Stomach (tissue), 8 donors: ENCODE measurements at regions not wholly inside any gene's neighbourhood (a gene's known extent, or its start where the extent isn't known, plus 50 kb on each side); places are given as distances from the start of the nearest gene placed in this dataset.

Source experiments
- DNase-seq, 2 donors: peaks; one replicate each; pipeline versions ENCODE4 v3.0.0 to v3.0.0-alpha.2; 2013 to 2019
- H3K27ac ChIP-seq, 5 donors: fragments of 200-600 bp in 4 of 5; sonication (generic) in 4 of 5; one replicate each; pipeline ENCODE4 v1.5.1; 2013 to 2019; ENCODE audit warnings: mild to moderate bottlenecking in 1 of 5, moderate library complexity in 1 of 5
- H3K27me3 ChIP-seq, 3 donors: fragments of 200-600 bp; sonication (generic); one replicate each; pipeline ENCODE4 v1.5.1; 2017 to 2019; ENCODE audit warnings: mixed run types in 1 of 3
- H3K36me3 ChIP-seq, 4 donors: fragments of 200-600 bp; sonication (generic); 1 replicate in 3 of 4; 2 replicates in 1 of 4; pipeline ENCODE4 v1.5.1; 2016 to 2019
- H3K4me1 ChIP-seq, 4 donors: fragments of 200-600 bp; sonication (generic); one replicate each; pipeline ENCODE4 v1.5.1; 2016 to 2019
- H3K4me3 ChIP-seq, 4 donors: fragments of 200-600 bp; sonication (generic) in 3 of 4; one replicate each; pipeline ENCODE4 v1.5.1; 2016 to 2019; ENCODE audit warnings: mild to moderate bottlenecking in 1 of 4
- H3K9me3 ChIP-seq, 4 donors: fragments of 200-600 bp; sonication (generic); one replicate each; pipeline ENCODE4 v1.5.1; 2016 to 2019
- EP300 ChIP-seq: sonication (generic); formaldehyde crosslinking; IDR thresholded peaks from one replicate; pipeline ENCODE4 v1.6.1; 2017; ENCODE audit warnings: antibody characterized with exemption
- POLR2A ChIP-seq, 4 donors: fragments of 450-650 bp; IDR thresholded peaks; one replicate each; pipeline ENCODE4 v1.6.1; 2016; ENCODE audit warnings: antibody characterized with exemption in 4 of 4, control low read depth in 2 of 4, mild to moderate bottlenecking in 1 of 4, moderate library complexity in 1 of 4
- POLR2AphosphoS5 ChIP-seq, 3 donors: sonication (generic); formaldehyde crosslinking; IDR thresholded peaks; one replicate each; pipeline ENCODE4 v1.6.1; 2016; ENCODE audit warnings: antibody characterized with exemption in 3 of 3
- WGBS, 5 donors: extraction: QIAGEN DNeasy Blood & Tissue Kit in 3 of 5; methylation state at CpG; one replicate each; pipeline versions ENCODE4 v1.1.5 to v1.1.7; 2013 to 2018; 5-methylcytosine and 5-hydroxymethylcytosine counted together
- intact Hi-C: fragments of 100-400 bp; cut with DNase I; formaldehyde crosslinking; loops from one replicate; pipeline ENCODE4 v1.15.1; 2023; ENCODE audit warnings: low total_unique reads
- TF ChIP-seq, protein P1 (sequence below), 7 experiments: fragments of 450-650 bp in 4 of 7; fragments of 200-600 bp in 3 of 7; sonication (generic) in 3 of 7; IDR thresholded peaks; one replicate each; pipeline ENCODE4 v1.5.1; 2016 to 2019; ENCODE audit warnings: antibody characterized with exemption in 7 of 7, control low read depth in 2 of 7, mild to moderate bottlenecking in 1 of 7
- donor health status: healthy with polysubstance abuse.
- donor health status: Bipolar disorder and iron deficiency.
- donor health status: healthy.

DNA sequence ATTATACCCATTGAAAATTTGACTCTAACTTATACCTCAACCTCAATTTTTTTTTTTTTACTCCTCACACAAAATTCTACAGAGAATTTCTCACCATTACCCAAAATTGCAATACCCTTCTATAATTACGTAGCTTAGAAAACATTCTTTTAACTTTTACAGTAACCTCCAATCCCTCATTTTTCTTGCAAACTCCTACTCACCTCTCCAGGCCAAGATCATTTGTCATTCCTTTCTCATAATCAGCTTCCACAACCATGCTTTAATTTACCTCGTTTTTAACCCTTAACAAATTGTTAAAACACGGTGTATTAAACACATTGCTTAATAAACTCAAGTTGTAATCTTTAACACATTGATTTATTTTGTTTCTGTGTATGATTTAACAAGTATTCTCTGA is 289.7 kb upstream of the TRAM1L1 start:
- TF ChIP-seq, protein P1, sequence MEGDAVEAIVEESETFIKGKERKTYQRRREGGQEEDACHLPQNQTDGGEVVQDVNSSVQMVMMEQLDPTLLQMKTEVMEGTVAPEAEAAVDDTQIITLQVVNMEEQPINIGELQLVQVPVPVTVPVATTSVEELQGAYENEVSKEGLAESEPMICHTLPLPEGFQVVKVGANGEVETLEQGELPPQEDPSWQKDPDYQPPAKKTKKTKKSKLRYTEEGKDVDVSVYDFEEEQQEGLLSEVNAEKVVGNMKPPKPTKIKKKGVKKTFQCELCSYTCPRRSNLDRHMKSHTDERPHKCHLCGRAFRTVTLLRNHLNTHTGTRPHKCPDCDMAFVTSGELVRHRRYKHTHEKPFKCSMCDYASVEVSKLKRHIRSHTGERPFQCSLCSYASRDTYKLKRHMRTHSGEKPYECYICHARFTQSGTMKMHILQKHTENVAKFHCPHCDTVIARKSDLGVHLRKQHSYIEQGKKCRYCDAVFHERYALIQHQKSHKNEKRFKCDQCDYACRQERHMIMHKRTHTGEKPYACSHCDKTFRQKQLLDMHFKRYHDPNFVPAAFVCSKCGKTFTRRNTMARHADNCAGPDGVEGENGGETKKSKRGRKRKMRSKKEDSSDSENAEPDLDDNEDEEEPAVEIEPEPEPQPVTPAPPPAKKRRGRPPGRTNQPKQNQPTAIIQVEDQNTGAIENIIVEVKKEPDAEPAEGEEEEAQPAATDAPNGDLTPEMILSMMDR (IDR thresholded peaks at IDR 0.05) = no peak
- TF ChIP-seq EP300 (no peak), POLR2AphosphoS5 (IDR thresholded peaks at IDR 0.05) (no peak)
- 34 to 46% (median 41%) methylated on average over 3 of the region's 3 CpGs for WGBS, 5 donors
- DNase-seq = no peak
- Histone ChIP-seq H3K27me3 (no peaks in the 10 kb centered on the region), H3K27ac (no peak overlapping the region), H3K36me3 (no peaks in the 10 kb centered on the region), H3K9me3 (no peaks in the 10 kb centered on the region), H3K4me3 (no peak overlapping the region), H3K4me1 (no peaks in the 10 kb centered on the region)
- intact Hi-C loops = no loop called here

DNA sequence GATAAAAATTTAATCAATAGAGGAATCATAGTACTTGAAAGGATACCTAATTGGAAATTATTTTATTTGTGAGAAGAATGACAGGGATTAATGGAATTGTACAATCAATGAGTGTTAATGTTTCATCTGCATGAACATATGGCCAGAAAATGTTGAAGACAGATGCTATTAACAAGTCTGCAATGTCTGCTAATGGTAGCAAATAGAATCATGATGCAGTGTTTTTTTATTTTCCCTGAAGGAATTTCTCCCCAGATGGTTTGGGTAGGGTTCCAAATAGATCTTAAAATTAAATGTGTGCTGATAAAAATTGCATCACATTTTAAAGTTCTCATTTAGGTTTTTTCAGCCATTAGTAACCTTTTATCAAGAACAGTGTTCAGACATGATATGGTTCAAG is 291.3 kb upstream of the TRAM1L1 start:
- H3K27me3 ChIP-seq = no peaks in the 10 kb centered on the region
- H3K4me3 ChIP-seq = no peak overlapping the region
- no peaks in the 10 kb centered on the region for H3K36me3 ChIP-seq
- H3K27ac ChIP-seq = no peak overlapping the region
- no peaks in the 10 kb centered on the region for H3K9me3 ChIP-seq
- no peaks in the 10 kb centered on the region for H3K4me1 ChIP-seq
- intact Hi-C loops = no loop called here
- TF ChIP-seq POLR2A (IDR thresholded peaks at IDR 0.05) (no peak), EP300 (no peak), POLR2AphosphoS5 (IDR thresholded peaks at IDR 0.05) (no peak)
- TF ChIP-seq, protein P1 (IDR thresholded peaks at IDR 0.05) = no peak
- no peak for DNase-seq

DNA sequence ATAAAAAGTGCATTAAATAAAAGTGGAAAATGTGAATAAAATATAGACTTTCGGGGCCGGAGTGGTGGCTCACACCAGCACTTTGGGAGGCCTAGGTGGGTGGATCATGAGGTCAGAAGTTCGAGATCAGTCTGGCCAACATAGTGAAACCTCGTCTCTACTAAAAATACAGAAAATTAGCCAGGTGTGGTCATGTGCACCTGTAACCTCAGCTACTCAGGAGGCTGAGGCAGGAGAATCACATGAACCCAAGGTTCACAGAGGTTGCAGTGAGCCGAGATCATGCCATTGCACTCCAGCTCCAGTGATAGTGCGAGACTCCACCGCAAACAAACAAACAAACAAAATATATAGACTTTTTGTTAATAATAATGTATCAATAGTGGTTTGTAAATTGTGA is 293.6 kb upstream of the TRAM1L1 start:
- intact Hi-C loops = no loop called here
- no peak overlapping the region for H3K27ac ChIP-seq
- H3K27me3 ChIP-seq = no peaks in the 10 kb centered on the region
- WGBS, 5 donors = 81 to 86% (median 83%) methylated on average over 7 of the region's 7 CpGs
- H3K36me3 ChIP-seq = no peaks in the 10 kb centered on the region
- no peak for TF ChIP-seq POLR2A (IDR thresholded peaks at IDR 0.05)
- TF ChIP-seq EP300 = no peak
- TF ChIP-seq, protein P1 (IDR thresholded peaks at IDR 0.05) = no peak
- no peak for TF ChIP-seq POLR2AphosphoS5 (IDR thresholded peaks at IDR 0.05)
- no peak overlapping the region for H3K4me3 ChIP-seq
- no peaks in the 10 kb centered on the region for H3K9me3 ChIP-seq
- H3K4me1 ChIP-seq = no peaks in the 10 kb centered on the region
- no peak for DNase-seq

DNA sequence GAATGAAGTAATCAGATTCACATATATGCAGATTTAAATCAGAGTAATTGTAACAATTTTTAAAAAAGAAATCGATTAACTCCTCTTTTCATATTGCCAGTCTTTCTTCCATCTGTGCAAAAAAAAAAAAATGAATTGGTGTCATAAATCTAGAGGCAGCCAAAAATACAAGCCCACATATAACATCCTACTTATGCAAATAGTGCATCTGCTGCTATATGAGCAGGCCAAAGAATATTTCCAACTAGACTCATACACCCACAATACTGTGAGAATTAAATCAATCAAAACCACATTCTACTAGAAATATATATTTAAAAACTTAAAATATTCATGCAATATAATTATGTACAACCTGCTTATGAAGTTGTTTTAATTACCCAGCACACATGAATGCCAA is 298.1 kb upstream of the TRAM1L1 start:
- 91 to 93% (median 92%) methylated on average over 1 of the region's 1 CpG for WGBS, 5 donors
- H3K36me3 ChIP-seq = no peaks in the 10 kb centered on the region
- H3K4me3 ChIP-seq = no peak overlapping the region
- DNase-seq = no peak
- H3K27ac ChIP-seq = no peak overlapping the region
- no peaks in the 10 kb centered on the region for H3K4me1 ChIP-seq
- H3K9me3 ChIP-seq = no peaks in the 10 kb centered on the region
- H3K27me3 ChIP-seq = no peaks in the 10 kb centered on the region
- intact Hi-C loops = no loop called here
- TF ChIP-seq EP300 = no peak
- no peak for TF ChIP-seq POLR2AphosphoS5 (IDR thresholded peaks at IDR 0.05)
- TF ChIP-seq POLR2A (IDR thresholded peaks at IDR 0.05) = no peak
- TF ChIP-seq, protein P1 (IDR thresholded peaks at IDR 0.05) = no peak

DNA sequence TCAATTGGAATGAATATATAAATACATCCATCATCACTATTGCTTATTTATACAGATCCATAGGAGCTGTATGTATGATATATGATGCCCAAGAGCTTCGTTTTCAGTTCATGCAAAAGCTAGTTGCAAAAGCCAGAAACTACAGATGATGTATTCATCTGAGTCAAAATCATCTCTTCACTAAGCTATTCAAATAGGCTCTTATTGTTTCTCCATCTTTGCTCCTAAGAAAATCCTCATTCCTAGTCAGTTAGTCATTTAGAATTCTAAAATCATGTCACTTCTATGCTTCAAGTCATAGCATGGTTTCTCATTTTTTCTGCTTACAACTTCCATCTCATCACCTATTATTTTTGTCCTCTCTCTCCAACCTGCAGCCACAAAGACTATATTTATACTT is 300.1 kb upstream of the TRAM1L1 start:
- H3K36me3 ChIP-seq = no peaks in the 10 kb centered on the region
- H3K27me3 ChIP-seq = no peaks in the 10 kb centered on the region
- no peak overlapping the region for H3K27ac ChIP-seq
- WGBS, 5 donors = 41 to 50% (median 45%) methylated on average over 1 of the region's 1 CpG
- no peak overlapping the region for H3K4me3 ChIP-seq
- no peak for DNase-seq
- TF ChIP-seq POLR2A (IDR thresholded peaks at IDR 0.05) = no peak
- H3K9me3 ChIP-seq = no peaks in the 10 kb centered on the region
- intact Hi-C loops = no loop called here
- no peaks in the 10 kb centered on the region for H3K4me1 ChIP-seq
